ENCODE measurements at regions not wholly inside any gene's neighbourhood (a gene's known extent, or its start where the extent isn't known, plus 50 kb on each side); places are given as distances from the start of the nearest gene placed in this dataset.

GRCh38 chr1:94611681-94612475 is 70.3 kb upstream of the F3 start:
- DNase-seq = no peak

DNA sequence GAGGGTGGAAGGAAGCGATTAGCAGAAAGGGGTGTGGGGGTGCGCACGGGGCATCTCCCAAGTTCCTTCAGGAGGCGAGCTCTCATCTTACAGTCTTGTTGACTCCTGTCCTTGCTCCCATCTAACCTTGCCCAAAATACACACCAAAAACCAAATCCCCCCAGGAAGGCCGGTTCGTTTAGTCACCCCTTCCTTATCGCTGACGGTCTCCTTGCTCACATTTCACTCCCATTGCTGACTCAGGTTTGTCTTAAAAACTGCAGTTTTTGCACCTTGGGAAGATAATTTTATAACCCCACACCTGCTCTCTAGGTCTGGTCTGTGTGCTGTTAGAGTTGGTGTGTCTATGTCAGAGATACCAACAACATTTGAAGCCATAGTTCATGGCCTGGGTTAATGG is 68.1 kb upstream of the F3 start:
- DNase-seq = no peak

GRCh38 chr1:94608852-94609530 is 67.4 kb upstream of the F3 start:
- no peak for DNase-seq

DNA sequence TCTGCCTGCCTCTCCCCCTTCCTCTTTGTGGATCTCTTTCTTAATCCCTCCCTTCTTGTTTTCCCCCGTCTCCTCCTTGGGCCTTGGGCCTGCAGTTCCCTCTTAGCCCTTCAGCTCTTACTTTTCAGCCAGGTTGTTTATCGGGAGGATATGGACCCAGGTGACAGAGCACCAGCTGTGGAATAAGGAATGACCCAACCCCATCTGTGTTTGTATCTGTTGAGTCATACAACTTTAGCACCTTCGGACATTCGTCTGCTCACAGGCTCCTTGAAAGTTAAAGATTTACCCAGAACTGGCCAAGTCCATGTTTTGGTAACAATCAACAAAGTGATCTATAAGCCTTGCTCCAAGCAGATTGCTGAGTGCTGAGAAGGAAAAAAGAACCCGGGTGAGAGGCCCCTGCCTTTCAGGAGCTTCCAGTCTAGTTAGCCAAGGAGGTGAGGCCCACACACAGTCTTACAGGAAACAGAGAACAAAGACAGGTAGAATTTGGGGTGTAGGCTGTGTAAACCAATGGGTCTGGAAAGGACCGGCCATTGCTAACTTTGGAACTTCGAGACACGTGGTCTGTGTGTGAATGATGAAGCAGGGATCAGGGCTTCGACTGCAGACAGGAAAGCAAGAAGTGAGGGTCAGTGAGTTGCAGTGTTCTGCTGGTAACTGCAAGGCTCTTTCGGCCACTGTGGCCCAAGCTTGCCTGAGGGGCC is 66.7 kb upstream of the F3 start:
- no peak for DNase-seq

- no peak for DNase-seq
Observed at GRCh38 chr1:94607398-94607797, 65.8 kb upstream of the F3 start.

GRCh38 chr1:94606471-94606870 is 64.9 kb upstream of the F3 start:
- no peak for DNase-seq

DNA sequence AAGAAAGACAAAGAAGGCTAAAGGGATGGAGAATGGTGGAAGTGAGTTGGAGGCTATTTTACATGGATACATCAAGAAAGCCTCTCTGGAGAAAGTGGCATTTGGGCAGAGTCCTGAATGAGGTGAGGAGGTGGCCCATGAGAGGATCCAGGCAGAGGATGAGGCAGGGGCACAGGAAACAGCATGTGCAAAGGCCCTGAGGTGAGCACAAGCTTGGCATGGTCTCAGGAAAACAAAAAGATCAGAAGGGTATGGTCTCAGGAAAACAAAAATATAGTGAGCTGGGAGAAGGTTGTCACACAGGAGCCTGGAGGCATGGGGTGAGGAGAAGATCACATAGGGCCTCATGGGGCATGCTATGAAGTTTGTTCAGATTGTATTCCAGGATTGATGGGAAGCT is 62.1 kb upstream of the F3 start:
- DNase-seq = no peak

DNA sequence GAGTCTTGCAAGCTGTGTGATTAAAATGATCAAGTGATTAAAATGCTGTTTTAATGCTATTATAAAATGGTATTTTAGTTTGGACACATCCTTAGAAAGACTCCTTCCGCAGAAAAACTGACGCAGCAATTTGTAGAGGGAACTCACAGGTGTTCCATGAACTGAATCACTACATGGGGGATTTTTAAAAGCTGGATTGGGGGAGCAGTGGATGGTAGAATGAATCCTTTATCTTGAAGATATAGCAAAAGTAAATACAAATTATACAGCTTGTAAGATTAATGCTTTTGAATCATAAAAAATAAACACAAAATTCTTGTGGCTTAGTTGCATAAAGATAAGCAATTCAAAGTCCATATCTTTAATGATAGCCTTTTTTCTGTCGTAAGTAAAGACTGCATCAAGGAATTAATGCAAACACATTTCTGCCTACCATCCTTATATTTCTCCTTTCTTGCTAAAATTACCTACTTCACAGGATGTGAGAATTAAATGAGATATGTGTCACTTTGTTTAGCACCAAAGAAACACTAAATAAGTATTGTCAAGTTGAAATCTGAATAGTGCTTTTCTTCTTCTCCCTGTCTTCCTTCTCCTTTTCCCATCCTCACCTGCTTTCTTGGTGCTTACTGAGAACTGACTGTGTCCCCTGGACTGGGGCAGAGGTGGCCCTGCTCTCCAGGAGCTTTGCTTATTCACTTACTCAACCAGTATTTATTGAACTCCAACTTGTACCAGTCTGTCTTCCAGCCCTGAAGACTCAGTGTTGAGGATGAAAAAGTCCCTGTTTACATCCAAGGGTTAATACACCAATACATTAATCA is 61.5 kb upstream of the F3 start:
- DNase-seq = no peak

DNA sequence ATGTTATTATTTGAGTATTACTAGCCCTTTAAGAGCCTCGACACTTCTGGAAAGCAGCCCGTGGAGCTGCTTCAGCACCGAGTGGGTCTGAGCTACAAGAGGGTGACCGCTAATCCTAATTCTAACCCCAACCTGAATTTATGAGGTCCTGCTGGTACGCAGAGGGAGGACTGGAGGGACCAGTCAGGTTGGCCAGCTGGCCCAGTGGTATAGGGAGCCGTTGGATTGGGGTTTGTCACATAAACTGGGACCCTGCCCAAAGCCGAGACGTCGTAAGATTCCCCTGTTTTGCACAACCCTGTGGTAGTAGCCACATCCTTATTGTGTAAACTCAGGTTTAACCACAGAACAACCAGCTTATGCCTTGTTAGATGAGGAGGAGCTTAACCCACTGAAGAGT is 60.8 kb upstream of the F3 start:
- peak; percentile 45 to 60 for DNase-seq

DNA sequence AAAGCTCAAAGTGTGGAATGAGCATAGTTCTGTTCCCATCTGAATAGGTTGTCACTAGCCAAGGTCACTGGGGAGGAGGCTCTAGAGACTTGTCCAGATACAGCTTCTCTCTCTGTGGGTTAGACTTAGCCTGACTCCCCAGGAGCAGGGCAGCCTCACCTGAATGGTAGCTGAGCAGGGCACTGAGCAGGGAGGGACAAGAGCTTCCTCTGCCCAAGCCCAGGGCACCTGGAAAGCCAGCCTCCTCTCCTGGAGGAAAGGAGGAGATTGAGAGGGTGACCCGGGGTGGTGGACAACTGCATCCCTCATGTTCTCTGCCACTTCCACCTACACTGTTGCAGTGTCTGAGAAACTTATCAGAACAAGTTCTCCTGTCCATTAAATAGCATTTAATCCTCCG is 59.0 kb upstream of the F3 start:
- DNase-seq = no peak

DNA sequence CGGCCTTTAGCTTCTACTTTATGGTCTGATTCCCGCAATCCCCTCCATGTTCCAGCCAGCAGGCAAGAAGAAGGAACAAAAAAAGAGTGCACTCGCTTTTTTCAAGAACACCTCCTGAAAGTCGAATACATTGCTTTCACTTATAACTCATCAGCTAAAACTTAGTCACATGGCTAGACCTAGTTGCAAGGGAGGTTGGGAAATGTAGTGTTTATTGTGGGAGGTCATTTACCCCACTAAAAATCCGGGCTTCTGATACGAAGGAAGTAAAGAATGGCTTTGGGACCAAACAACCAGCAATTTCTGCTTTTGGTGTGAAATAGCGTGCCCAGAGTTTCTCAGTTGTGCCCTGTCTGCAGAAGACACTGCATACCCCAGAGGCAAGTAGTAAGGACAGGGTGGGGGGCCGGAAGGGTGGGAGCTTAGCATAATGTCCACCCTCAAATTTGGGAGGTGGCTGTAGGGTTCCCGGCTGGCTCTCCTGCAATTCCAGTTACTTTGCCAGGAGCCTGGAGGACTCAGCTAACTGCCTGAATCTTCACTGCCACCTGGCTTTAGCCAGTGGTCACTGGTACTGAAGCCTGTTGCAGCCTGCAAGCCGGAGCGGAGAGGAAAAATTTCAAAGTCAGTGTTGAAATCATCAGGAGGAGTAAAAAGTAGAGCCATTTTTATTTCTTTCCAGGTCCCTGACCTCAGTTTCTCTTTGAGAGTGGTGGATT is 57.7 kb upstream of the F3 start:
- no peak for DNase-seq

GRCh38 chr1:94597701-94598100 is 56.1 kb upstream of the F3 start:
- DNase-seq = peak in 1 of 2 donors; percentile 23

GRCh38 chr1:94596260-94596659 is 54.7 kb upstream of the F3 start:
- no peak for DNase-seq

DNA sequence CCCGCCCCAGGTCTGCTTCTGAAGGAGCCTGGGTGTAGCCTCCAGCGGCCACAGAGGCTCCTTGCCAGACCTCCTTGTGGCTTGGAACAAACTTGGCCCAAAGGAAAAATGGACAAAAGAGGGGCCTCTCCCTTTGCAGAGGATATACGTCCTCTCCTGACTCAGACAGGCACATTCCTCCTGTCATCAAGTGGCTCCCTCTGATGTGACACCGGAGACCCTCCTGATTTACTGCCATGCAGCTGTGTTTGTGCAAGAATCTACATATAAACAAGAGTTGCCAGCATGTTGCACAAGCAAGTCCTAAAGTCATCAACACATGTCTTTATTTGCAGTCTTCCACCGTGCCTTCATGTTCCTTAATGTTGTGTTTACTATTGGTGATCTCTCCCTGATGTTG is 54.1 kb upstream of the F3 start:
- DNase-seq = no peak

GRCh38 chr1:94593611-94594010 is 52.1 kb upstream of the F3 start:
- no peak for DNase-seq

- DNase-seq = no peak
Observed at GRCh38 chr1:94592571-94592920, 51.0 kb upstream of the F3 start.

DNA sequence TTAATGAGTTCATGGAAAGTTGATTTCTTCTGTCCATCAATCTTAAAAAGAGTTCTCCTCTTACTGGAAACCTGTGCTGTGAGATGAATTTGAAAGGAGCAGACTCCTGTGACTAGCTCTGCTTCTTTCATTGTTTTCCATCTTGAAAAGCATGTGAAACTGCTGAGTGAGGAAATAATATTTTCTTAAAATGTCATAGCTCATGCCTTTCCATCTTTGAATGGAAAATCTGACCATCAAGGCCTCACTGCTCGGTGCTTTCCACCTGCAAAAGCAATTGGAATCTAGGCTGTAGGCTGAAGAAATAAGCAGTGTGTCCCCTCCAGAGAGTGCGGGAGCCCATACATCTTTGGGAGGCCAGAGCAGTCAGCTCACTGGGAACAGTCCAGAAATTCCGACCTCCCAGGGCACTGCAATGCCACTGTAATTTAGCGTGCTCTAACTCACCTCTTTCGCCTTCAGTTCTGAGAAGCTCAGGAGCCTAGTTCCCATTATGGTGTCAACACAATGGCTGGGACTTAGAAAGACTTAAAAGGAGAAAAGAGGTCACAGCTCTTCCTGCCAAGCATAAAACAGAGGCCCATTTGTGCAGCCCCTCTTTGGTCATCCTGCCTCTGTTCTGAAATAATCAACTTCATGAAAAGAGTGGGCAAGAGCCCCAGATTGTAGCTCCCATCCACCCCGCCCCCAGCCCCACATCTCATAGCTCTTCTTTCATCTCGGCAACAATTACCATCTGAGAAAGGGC is 50.4 kb upstream of the F3 start:
- no peak for DNase-seq

All from CD4-positive, alpha-beta T cell treated with Interleukin-4 for 1 hour (primary cell).